C1 segment of cervical spinal cord (tissue), 14 donors: ENCODE measurements at regions not wholly inside any gene's neighbourhood (a gene's known extent, or its start where the extent isn't known, plus 50 kb on each side); places are given as distances from the start of the nearest gene placed in this dataset.

ENCODE experiments used
- DNase-seq, 14 donors: peaks; one replicate each; lab custom pipeline; 2025; lab: John Stamatoyannopoulos, UW

DNA sequence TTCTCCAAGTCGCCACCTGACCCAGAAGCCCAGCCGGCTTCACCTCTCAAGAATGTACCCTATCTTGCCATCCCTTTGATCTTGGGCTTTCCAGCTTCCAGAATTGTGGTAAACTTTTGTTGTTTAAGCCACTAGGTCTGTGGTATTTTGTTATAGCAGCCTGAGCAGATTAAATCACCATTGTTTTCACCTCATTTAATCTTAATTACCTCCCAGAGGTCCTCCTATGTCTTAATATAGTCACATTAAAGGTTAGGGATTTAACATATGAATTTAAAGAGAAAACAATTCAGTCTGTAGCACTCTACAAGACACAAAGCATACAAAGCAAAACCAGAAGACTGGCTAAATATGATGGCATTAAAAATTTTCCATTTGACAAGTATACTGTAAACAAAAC lies 123.4 kb upstream of the CADM2 start:
- no peak for DNase-seq

DNA sequence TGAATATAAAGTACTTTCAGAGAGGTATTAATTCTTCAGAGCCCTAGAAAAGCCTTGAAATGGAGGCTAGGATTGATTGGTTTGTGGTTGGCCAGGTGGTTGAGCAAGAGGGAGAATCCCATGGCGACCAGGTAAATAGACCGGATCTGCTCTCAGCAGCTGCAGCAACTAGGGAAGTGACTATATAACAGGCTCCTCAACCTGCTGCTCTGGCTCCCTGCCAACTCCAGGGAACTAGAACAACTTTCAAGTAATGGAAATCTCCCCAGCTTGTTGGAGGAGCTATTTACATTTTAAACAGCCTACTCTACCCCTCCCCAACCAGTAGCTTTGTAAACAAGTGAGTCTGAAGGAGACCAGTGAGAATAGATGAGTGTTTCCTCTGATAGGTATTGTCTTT lies 121.8 kb upstream of the CADM2 start:
- DNase-seq = no peak

GRCh38 chr3:84877092-84877491 lies 81.7 kb upstream of the CADM2 start:
- no peak for DNase-seq

DNA sequence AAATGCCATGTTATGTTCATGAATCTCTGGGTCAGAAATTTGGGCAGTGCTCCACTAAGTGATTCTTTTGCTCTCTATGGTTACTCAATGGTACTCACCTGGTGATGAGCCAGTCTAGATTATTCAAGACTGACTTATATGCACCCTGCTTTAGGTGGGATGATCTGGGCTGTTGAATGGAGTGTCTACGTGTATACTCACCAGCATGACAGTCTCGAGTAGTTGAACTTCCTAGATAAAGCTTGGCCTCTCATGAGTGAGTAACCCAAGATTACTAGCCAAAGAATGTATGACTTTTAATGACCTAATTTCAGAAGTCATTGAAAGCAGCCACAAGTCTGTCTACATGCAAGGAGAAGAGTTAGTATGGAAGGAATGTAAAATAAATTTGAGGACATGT lies 77.5 kb upstream of the CADM2 start:
- no peak for DNase-seq

DNA sequence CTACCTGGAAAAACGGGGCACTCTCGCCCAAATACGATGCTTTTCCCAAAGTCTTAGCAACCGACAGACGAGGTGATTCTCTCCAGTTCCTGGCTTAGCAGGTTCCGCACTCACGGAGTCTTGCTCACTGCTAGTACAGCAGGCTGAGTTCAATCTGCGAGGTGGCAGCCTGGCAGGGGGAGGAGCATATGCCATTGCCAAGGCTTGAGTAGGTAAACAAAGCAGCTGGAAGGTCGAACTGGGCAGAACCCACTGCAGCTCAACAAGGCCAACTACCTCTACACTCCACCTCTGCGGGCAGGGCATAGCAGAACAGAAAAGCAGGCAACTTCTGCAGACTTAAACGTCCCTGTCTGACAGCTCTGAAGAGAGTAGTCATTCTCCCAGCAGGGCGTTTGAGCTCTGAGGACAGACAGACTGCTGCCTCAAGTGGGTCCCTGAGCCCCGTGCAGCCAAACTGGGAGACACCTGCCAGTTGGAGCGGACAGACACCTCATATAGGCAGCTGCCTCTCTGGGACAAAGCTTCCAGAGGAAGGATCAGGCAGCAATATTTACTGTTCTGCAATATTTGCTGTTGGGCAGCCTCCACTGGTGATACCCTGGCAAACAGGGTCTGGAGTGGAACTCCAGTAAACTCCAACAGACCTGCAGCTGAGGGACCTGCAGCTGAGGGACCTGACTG lies 73.4 kb upstream of the CADM2 start:
- DNase-seq = no peak

GRCh38 chr3:84891851-84892250 lies 66.9 kb upstream of the CADM2 start:
- peak in 1 of 14 donors; percentile 92 for DNase-seq

GRCh38 chr3:84893211-84893610 lies 65.6 kb upstream of the CADM2 start:
- DNase-seq = peak in 1 of 14 donors; percentile 28

- DNase-seq = no peak
Measured at GRCh38 chr3:84904212-84904611, 54.6 kb upstream of the CADM2 start.

- no peak for DNase-seq
Measured at GRCh38 chr3:84904816-84905555, 53.8 kb upstream of the CADM2 start.

GRCh38 chr3:84905556-84905920 lies 53.3 kb upstream of the CADM2 start:
- no peak for DNase-seq

- no peak for DNase-seq
Measured at GRCh38 chr3:84906065-84906464, 52.7 kb upstream of the CADM2 start.
